ENCODE measurements at regions not wholly inside any gene's neighbourhood (a gene's known extent, or its start where the extent isn't known, plus 50 kb on each side); places are given as distances from the start of the nearest gene placed in this dataset.
"Not testable (repeated sequence)": the region's sequence is repeated elsewhere in the genome, so short reads cannot be mapped to it uniquely, and the experiment has no call there.

- peak; percentile 92 for DNase-seq
These were observed 56.2 kb upstream of the DDAH1 start for GRCh38 chr1:85520826-85521820.

GRCh38 chr1:85522458-85522857 lies 57.5 kb upstream of the DDAH1 start:
- peak; percentile 45 for DNase-seq

GRCh38 chr1:85523061-85523460 lies 57.5 kb upstream of the CCN1 start:
- not testable (repeated sequence) for DNase-seq

- peak; percentile 45 for DNase-seq
These were observed 56.2 kb upstream of the CCN1 start for GRCh38 chr1:85524281-85524886.

GRCh38 chr1:85525591-85525991 lies 55.0 kb upstream of the CCN1 start:
- peak; percentile 73 for DNase-seq

GRCh38 chr1:85526216-85526615 lies 54.3 kb upstream of the CCN1 start:
- peak; percentile 24 for DNase-seq

GRCh38 chr1:85527145-85527544 lies 53.4 kb upstream of the CCN1 start:
- peak; percentile 97 for DNase-seq

Data from fibroblast of skin of right biceps (primary cell).